ENCODE measurements at regions not wholly inside any gene's neighbourhood (a gene's known extent, or its start where the extent isn't known, plus 50 kb on each side); places are given as distances from the start of the nearest gene placed in this dataset.

DNA sequence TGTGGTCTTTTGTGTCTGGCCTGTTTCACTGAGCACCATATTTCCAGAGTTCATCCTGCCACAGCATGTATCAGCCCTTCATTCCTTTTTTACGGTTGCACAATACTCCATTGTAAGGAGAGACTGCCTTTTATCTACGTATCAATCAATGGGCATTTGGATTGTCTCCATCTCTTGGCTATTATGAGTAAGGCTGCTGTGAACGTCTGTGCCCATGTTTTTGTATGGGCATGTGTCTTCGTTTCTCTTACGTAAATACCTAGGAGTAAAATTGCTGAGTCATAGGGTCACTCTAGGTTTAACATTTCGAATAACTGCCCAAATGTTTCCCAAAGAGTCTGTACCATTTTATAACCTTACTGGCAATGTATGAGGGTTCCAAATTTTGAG, 202.8 kb upstream of the FOXF1 start:
- TF ChIP-seq CTCF (IDR thresholded peaks at IDR 0.05) = no peak
- no peak for TF ChIP-seq SIN3A (IDR thresholded peaks at IDR 0.05; ENCODE audit: borderline replicate concordance, insufficient read depth, low read depth, low read length)

All from Panc1 (cell line).